ENCODE measurements at regions not wholly inside any gene's neighbourhood (a gene's known extent, or its start where the extent isn't known, plus 50 kb on each side); places are given as distances from the start of the nearest gene placed in this dataset.

DNA sequence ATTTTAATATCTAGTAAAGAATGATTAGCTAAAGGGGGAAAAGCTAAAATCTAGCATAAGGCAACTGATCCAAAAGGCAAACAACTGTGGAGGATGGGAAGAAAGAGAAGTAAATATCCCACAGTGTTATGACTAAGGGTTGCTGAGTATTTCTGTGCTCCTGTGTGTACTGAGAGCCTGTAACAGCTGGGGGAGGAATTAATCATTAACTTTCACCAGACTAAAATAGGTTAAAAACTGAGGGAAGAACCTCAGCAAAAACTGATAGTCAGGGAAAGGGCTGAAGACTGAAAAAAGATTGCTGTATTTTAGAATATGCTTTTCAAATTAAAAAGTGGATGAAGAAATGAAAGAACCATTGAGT lies 365.9 kb downstream of the CXXC4 start:
- Histone ChIP-seq H3K9me3 (ENCODE audit: control insufficient read depth, insufficient read depth, low read depth, low read length) (no peaks in the 10 kb centered on the region), H3K27me3 (ENCODE audit: control insufficient read depth, insufficient read depth, low read length) (no peaks in the 10 kb centered on the region), H3K4me1 (ENCODE audit: control insufficient read depth, insufficient read depth, low read length) (no peaks in the 10 kb centered on the region), H3K36me3 (ENCODE audit: control insufficient read depth, insufficient read depth, low read length) (no peaks in the 10 kb centered on the region), H3K9ac (ENCODE audit: low read length) (no peak overlapping the region), H3K27ac (ENCODE audit: low read depth, low read length) (no peak overlapping the region), H3K4me3 (ENCODE audit: low read depth, low read length) (no peak overlapping the region)

DNA sequence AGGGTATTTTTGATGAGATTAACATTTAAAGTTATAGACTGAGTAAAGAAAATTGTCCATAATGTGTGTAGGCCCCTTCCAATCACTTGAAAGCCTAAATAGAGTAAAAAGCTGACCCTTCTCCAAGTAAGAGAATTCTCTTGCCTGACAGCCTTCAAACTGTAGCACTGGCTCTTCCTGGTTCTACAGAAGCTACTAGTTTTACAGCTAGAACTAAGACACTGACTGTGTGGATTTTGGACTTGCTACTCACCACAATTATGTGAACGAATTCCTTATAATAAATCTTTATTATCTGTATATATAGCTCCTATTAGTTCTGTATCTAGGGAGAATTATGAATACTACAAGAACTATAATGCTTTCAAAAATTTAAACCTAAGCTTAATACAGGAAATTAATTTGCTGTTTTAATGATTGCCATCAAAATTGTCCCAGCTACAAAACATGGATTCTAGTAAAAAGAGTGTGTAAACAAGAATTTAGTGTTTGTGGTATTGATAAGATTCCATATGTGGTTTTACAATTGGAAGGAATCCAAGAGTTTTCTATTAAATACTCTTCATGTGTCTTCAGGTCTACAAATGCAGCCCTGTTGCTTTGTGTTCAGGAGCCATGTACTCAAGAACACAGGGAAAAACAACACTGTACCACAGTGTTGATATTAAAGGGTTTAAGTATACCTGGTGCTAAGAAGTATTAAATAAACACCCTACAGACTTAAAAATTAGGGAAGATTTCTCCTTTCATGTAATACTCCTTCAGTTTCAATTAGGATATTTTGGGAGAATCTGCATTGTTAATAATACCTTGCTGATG lies 366.5 kb downstream of the CXXC4 start:
- Histone ChIP-seq H3K27me3 (ENCODE audit: control insufficient read depth, insufficient read depth, low read length) (no peaks in the 10 kb centered on the region), H3K4me1 (ENCODE audit: control insufficient read depth, insufficient read depth, low read length) (no peaks in the 10 kb centered on the region), H3K4me3 (ENCODE audit: low read depth, low read length) (no peak overlapping the region), H3K9ac (ENCODE audit: low read length) (no peak overlapping the region), H3K27ac (ENCODE audit: low read depth, low read length) (no peak overlapping the region), H3K9me3 (ENCODE audit: control insufficient read depth, insufficient read depth, low read depth, low read length) (no peaks in the 10 kb centered on the region), H3K36me3 (ENCODE audit: control insufficient read depth, insufficient read depth, low read length) (no peaks in the 10 kb centered on the region)

DNA sequence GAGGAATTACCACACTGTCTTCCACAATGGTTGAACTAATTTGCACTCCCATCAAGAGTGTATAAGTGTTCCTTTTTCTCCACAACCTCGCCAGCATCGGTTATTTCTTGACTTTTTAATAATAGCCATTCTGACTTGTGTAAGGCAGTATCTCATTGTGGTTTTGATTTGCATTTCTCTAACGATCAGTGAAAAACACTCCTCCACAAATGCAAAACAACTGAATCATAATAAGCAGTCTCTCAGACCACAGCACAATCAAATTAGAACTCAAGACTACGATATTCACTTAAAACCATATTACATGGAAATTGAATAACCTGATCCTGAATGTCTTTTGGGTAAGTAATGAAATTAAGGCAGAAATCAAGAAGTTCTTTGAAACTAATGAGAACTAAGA lies 371.7 kb downstream of the CXXC4 start:
- Histone ChIP-seq H3K9me3 (ENCODE audit: control insufficient read depth, insufficient read depth, low read depth, low read length) (no peaks in the 10 kb centered on the region), H3K36me3 (ENCODE audit: control insufficient read depth, insufficient read depth, low read length) (no peaks in the 10 kb centered on the region), H3K4me3 (ENCODE audit: low read depth, low read length) (no peak overlapping the region), H3K9ac (ENCODE audit: low read length) (no peak overlapping the region), H3K4me1 (ENCODE audit: control insufficient read depth, insufficient read depth, low read length) (no peaks in the 10 kb centered on the region), H3K27me3 (ENCODE audit: control insufficient read depth, insufficient read depth, low read length) (no peaks in the 10 kb centered on the region), H3K27ac (ENCODE audit: low read depth, low read length) (no peak overlapping the region)

DNA sequence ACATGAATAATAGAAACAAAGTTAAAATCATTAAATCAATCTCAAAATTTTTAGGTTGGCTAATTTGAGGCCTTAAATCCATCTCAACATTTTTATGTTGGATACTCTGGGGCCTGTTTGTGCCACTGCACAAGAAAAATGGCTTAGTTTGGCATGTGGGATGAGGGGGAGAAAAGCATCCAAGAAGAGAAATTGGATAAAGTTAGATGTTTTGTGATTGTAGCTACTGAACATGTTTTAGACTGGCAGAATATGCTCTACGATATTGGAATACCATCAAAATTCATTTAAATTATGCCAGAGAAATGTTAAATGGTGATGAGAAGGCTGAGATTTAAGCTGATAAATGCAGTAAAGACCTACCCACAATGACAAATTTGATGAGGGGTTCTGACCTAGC lies 376.9 kb downstream of the CXXC4 start:
- Histone ChIP-seq H3K27me3 (ENCODE audit: control insufficient read depth, insufficient read depth, low read length) (no peaks in the 10 kb centered on the region), H3K4me3 (ENCODE audit: low read depth, low read length) (no peak overlapping the region), H3K27ac (ENCODE audit: low read depth, low read length) (no peak overlapping the region), H3K36me3 (ENCODE audit: control insufficient read depth, insufficient read depth, low read length) (no peaks in the 10 kb centered on the region), H3K9ac (ENCODE audit: low read length) (no peak overlapping the region), H3K4me1 (ENCODE audit: control insufficient read depth, insufficient read depth, low read length) (no peaks in the 10 kb centered on the region), H3K9me3 (ENCODE audit: control insufficient read depth, insufficient read depth, low read depth, low read length) (peaks cover 21% of the 10 kb centered on the region)

DNA sequence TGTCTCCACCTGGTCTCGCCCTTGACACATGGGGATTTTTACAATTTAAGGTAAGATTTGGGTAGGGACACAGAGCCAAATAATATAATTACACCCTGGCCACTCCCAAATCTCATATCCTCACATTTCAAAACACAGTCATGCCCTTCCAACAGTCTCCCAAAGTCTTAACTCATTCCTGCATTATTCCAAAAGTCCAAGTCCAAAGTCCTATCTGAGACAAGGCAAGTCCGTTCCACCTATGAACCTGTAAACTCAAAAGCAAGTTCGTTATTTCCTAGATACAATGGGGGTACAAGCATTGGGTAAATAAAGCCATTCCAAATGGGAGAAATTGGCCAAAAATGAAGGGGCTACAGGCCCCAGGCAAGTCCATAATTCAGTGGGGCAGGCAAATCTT lies 380.8 kb downstream of the CXXC4 start:
- Histone ChIP-seq H3K4me3 (ENCODE audit: low read depth, low read length) (no peak overlapping the region), H3K36me3 (ENCODE audit: control insufficient read depth, insufficient read depth, low read length) (no peaks in the 10 kb centered on the region), H3K27me3 (ENCODE audit: control insufficient read depth, insufficient read depth, low read length) (no peaks in the 10 kb centered on the region), H3K9ac (ENCODE audit: low read length) (no peak overlapping the region), H3K4me1 (ENCODE audit: control insufficient read depth, insufficient read depth, low read length) (no peaks in the 10 kb centered on the region), H3K27ac (ENCODE audit: low read depth, low read length) (no peak overlapping the region), H3K9me3 (ENCODE audit: control insufficient read depth, insufficient read depth, low read depth, low read length) (peaks cover 21% of the 10 kb centered on the region)

DNA sequence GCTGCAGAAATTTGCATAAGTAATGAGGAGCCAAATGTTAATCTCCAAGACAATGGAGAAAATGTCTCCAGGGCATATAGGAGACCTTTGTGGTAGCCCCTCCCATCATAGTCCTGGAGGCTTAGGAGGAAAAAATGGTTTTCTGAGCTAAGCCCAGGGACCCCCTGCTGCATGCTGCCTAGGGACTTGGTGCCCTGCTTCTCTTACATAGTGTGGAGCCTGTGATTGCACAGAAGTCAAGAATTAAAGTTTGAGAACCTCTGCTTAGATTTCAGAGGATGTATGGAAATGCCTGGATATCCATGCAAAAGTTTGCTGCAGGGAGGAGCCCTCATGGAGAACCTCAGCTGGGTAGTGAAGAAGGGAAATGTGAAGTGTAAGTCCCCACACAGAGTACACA lies 379.4 kb upstream of the TACR3 start:
- Histone ChIP-seq H3K9ac (ENCODE audit: low read length) (no peak overlapping the region), H3K9me3 (ENCODE audit: control insufficient read depth, insufficient read depth, low read depth, low read length) (peaks cover 35% of the 10 kb centered on the region), H3K4me1 (ENCODE audit: control insufficient read depth, insufficient read depth, low read length) (no peaks in the 10 kb centered on the region), H3K36me3 (ENCODE audit: control insufficient read depth, insufficient read depth, low read length) (no peaks in the 10 kb centered on the region), H3K27me3 (ENCODE audit: control insufficient read depth, insufficient read depth, low read length) (no peaks in the 10 kb centered on the region), H3K27ac (ENCODE audit: low read depth, low read length) (no peak overlapping the region), H3K4me3 (ENCODE audit: low read depth, low read length) (no peak overlapping the region)

DNA sequence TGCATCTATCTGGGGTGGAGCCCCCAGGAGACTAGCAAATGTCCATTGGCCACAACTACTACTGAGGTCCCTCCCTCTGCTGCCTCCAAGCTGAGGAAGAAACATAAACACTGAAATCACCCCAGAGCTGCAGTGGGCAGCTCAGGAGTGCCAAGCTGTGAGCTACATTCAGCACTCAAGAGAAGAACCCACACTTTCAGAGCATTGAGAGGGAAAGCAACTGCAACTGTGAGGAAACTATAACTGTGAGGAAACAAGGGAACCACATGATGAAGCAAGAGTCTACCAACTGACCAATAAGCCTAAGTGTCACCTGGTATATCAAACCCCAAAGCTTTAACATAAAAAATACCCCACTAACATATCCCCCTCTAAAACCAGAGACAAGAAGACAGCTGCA lies 373.5 kb upstream of the TACR3 start:
- Histone ChIP-seq H3K9me3 (ENCODE audit: control insufficient read depth, insufficient read depth, low read depth, low read length) (peaks cover 11% of the 10 kb centered on the region), H3K9ac (ENCODE audit: low read length) (no peak overlapping the region), H3K27me3 (ENCODE audit: control insufficient read depth, insufficient read depth, low read length) (no peaks in the 10 kb centered on the region), H3K4me1 (ENCODE audit: control insufficient read depth, insufficient read depth, low read length) (no peaks in the 10 kb centered on the region), H3K36me3 (ENCODE audit: control insufficient read depth, insufficient read depth, low read length) (no peaks in the 10 kb centered on the region), H3K27ac (ENCODE audit: low read depth, low read length) (no peak overlapping the region), H3K4me3 (ENCODE audit: low read depth, low read length) (no peak overlapping the region)

DNA sequence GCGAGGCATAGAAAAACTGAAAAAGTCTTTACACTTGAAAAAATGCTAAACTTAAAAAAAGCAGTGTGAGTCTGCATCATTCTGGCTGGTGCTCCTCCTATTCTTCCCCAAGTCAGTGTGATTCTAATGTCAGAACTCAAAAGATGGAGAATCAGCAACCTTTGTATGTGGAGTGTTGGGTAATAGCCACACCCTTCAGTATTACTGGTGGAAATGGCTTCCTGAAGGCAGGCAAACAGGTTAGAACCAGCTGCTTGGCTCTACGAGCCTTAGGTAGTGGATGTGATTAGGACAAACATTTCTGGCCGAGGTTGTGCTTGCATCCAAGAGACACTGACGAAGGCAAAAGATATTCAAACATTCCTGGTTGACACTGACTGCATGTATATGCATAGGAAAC lies 353.4 kb upstream of the TACR3 start:
- H3K4me3 ChIP-seq (ENCODE audit: low read depth, low read length) = no peak overlapping the region
- H3K36me3 ChIP-seq (ENCODE audit: control insufficient read depth, insufficient read depth, low read length) = no peaks in the 10 kb centered on the region
- no peaks in the 10 kb centered on the region for H3K4me1 ChIP-seq (ENCODE audit: control insufficient read depth, insufficient read depth, low read length)
- H3K27ac ChIP-seq (ENCODE audit: low read depth, low read length) = no peak overlapping the region
- H3K9me3 ChIP-seq (ENCODE audit: control insufficient read depth, insufficient read depth, low read depth, low read length) = no peaks in the 10 kb centered on the region
- H3K9ac ChIP-seq (ENCODE audit: low read length) = no peak overlapping the region
- no peaks in the 10 kb centered on the region for H3K27me3 ChIP-seq (ENCODE audit: control insufficient read depth, insufficient read depth, low read length)

DNA sequence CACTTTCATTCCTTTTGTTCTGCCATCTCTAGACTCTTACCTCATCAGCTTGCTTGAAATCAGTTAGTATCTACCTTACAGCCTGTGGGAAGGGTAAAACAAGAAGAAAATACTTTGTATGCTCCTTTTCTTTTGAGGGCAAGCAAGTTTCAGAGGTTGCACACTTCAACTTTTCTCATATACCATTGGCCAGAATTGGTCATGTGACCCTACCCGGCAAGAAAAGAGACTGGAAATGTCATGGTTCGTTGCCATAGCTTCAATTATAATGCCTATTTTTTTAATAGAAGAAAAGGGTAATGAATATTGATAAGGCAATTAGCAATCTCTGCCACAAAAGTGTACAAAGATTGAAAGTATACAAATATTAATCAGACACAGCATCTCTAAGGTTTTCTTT lies 346.7 kb upstream of the TACR3 start:
- Histone ChIP-seq H3K27me3 (ENCODE audit: control insufficient read depth, insufficient read depth, low read length) (no peaks in the 10 kb centered on the region), H3K9me3 (ENCODE audit: control insufficient read depth, insufficient read depth, low read depth, low read length) (no peaks in the 10 kb centered on the region), H3K4me3 (ENCODE audit: low read depth, low read length) (no peak overlapping the region), H3K4me1 (ENCODE audit: control insufficient read depth, insufficient read depth, low read length) (no peaks in the 10 kb centered on the region), H3K36me3 (ENCODE audit: control insufficient read depth, insufficient read depth, low read length) (no peaks in the 10 kb centered on the region), H3K9ac (ENCODE audit: low read length) (no peak overlapping the region), H3K27ac (ENCODE audit: low read depth, low read length) (no peak overlapping the region)

DNA sequence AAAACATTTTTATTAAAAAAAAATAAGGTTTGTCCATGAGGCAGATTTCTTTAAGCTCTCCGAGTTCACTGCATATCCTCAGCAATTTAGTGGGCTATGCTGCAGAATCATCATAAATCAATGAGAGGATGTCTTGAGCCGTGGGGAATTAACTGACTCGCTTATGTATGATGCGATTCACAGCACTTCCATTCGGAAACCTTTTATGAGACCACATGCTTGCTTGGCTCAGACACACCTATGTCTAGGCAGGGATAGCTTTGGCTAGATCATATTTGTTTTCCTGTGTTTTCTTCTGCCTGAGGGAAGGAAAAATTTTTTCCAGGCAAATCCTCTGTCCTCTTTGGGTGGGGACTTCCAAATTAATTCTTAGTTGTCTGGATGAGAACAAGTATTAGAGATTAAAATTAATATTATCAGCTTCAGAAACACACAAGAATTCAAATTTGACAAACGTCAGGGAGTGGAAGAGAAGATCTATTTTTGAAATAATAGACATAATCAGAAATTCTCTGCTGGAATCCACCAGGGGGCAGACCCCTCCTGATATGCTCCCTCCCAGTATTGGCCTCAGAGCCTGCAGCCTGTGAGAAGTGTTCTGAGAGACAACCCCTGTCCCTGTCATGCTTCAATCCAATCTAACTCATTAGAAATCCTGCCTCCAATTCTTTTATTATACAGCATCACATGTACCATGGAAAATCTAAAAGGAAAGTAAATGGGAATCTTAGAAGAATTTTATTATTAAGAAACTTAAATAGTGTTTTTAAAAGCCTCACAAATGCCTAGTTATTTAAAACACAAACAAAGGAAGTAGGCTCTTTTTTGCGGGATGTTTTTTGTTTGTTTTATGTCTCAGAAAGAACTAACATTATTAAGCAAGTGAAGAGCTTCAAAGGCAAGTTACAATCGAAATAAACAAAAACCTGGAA lies 345.1 kb upstream of the TACR3 start:
- no peak overlapping the region for H3K4me3 ChIP-seq (ENCODE audit: low read depth, low read length)
- no peaks in the 10 kb centered on the region for H3K27me3 ChIP-seq (ENCODE audit: control insufficient read depth, insufficient read depth, low read length)
- no peaks in the 10 kb centered on the region for H3K36me3 ChIP-seq (ENCODE audit: control insufficient read depth, insufficient read depth, low read length)
- H3K27ac ChIP-seq (ENCODE audit: low read depth, low read length) = no peak overlapping the region
- no peak overlapping the region for H3K9ac ChIP-seq (ENCODE audit: low read length)
- no peaks in the 10 kb centered on the region for H3K9me3 ChIP-seq (ENCODE audit: control insufficient read depth, insufficient read depth, low read depth, low read length)
- H3K4me1 ChIP-seq (ENCODE audit: control insufficient read depth, insufficient read depth, low read length) = no peaks in the 10 kb centered on the region

DNA sequence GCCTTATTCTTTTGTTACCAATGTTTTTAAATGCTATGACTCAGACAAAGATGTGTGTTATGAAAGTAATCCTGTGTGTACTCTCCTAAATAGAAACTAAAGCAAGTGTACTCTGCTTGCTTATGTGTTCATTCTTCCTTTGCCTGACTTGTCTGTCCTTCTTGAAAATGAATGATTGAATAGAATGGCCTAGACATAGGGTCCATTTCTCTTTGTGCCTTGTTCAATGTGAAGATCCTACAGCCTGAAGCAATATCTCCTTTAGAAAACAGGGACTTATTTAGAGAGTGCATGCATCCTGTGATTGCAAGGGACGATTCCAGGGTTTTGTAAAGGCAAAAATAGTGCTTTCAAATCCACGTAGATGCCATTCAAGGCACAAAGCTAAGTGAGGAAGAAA lies 343.6 kb upstream of the TACR3 start:
- Histone ChIP-seq H3K36me3 (ENCODE audit: control insufficient read depth, insufficient read depth, low read length) (no peaks in the 10 kb centered on the region), H3K9me3 (ENCODE audit: control insufficient read depth, insufficient read depth, low read depth, low read length) (no peaks in the 10 kb centered on the region), H3K27ac (ENCODE audit: low read depth, low read length) (no peak overlapping the region), H3K9ac (ENCODE audit: low read length) (no peak overlapping the region), H3K27me3 (ENCODE audit: control insufficient read depth, insufficient read depth, low read length) (no peaks in the 10 kb centered on the region), H3K4me1 (ENCODE audit: control insufficient read depth, insufficient read depth, low read length) (no peaks in the 10 kb centered on the region), H3K4me3 (ENCODE audit: low read depth, low read length) (no peak overlapping the region)

Measured in HUES6 (cell line).